Ovary (tissue), 7 donors: ENCODE measurements at regions not wholly inside any gene's neighbourhood (a gene's known extent, or its start where the extent isn't known, plus 50 kb on each side); places are given as distances from the start of the nearest gene placed in this dataset.

ENCODE experiments used
- DNase-seq, 5 donors: peaks; one replicate each; pipeline ENCODE4 v3.0.0-alpha.2; 2019 to 2020
- H3K27ac ChIP-seq, 2 donors: fragments of 200-600 bp; one replicate each; pipeline versions ENCODE4 v1.5.1 to v1.8.0; 2019 to 2022
- H3K27me3 ChIP-seq: fragments of 200-600 bp; one replicate; pipeline ENCODE4 v1.8.0; 2022
- H3K36me3 ChIP-seq: fragments of 200-600 bp; sonication (generic); one replicate; pipeline ENCODE4 v1.5.1; 2019
- H3K4me1 ChIP-seq: one replicate; pipeline ENCODE4 v1.8.1; 2013; ENCODE audit warnings: mild to moderate bottlenecking, moderate library complexity; ENCODE audit not compliant: insufficient read depth
- H3K4me3 ChIP-seq: fragments of 200-600 bp; sonication (generic); one replicate; pipeline ENCODE4 v1.5.1; 2017
- H3K9me3 ChIP-seq, 2 donors: fragments of 200-600 bp in 1 of 2; sonication (generic) in 1 of 2; one replicate each; pipeline versions ENCODE4 v1.5.1 to v1.8.1; 2013 to 2019; ENCODE audit warnings: mild to moderate bottlenecking in 1 of 2, moderate library complexity in 1 of 2
- CTCF ChIP-seq, 3 donors: fragments of 450-650 bp in 2 of 3; fragments of 200-600 bp in 1 of 3; IDR thresholded peaks; one replicate each; pipeline versions ENCODE4 v1.5.1 to v1.8.0; 2016 to 2022; ENCODE audit warnings: antibody characterized with exemption in 3 of 3, mild to moderate bottlenecking in 1 of 3
- EP300 ChIP-seq: sonication (generic); formaldehyde crosslinking; IDR thresholded peaks from one replicate; pipeline ENCODE4 v1.6.1; 2017; ENCODE audit warnings: antibody characterized with exemption
- POLR2A ChIP-seq: fragments of 450-650 bp; IDR thresholded peaks from one replicate; pipeline ENCODE4 v1.6.1; 2017; ENCODE audit warnings: antibody characterized with exemption, mild to moderate bottlenecking, moderate library complexity
- WGBS, 3 donors: extraction: QIAGEN DNeasy Blood & Tissue Kit in 1 of 3; methylation state at CpG; one replicate each; pipeline versions ENCODE4 v1.1.5 to v1.1.7; 2013 to 2017; 5-methylcytosine and 5-hydroxymethylcytosine counted together
- intact Hi-C, 4 donors: fragments of 100-400 bp; cut with DNase I; formaldehyde crosslinking; loops; one replicate each; pipeline versions ENCODE4 v1.11.0 to v1.15.1; 2022 to 2023
- donor health status: DM: no; HTN: no; CAD: no; lungs with moderate emphysema.
- donor health status: DM: no; HTN: no; CAD: no.
- donor health status: Bipolar disorder and iron deficiency.
- donor health status: DM: no; HTN: no; CAD: no.
- donor health status: DM: yes; HTN: yes; CAD: no.

- no peak overlapping the region for H3K4me3 ChIP-seq
- TF ChIP-seq EP300: no peak
- no peak for TF ChIP-seq POLR2A
- no peak for TF ChIP-seq CTCF (IDR thresholded peaks at IDR 0.05)
- no peaks in the 10 kb centered on the region for H3K27me3 ChIP-seq
- no peak for DNase-seq
- WGBS, 3 donors: 66 to 76% (median 70%) methylated on average over 5 of the region's 5 CpGs
- H3K4me1 ChIP-seq: peaks cover 11% of the 10 kb centered on the region
- no peak overlapping the region for H3K27ac ChIP-seq
- no peaks in the 10 kb centered on the region for H3K36me3 ChIP-seq
- no peaks in the 10 kb centered on the region for H3K9me3 ChIP-seq
- intact Hi-C loops: loop anchor here in 1 of 4 donors (10.0 kb wide), 1 partner anchor 193 kb away; no protein-coding TSS in a partner anchor
Observed at GRCh38 chr6:105791583-105792318, 294.4 kb upstream of the PRDM1 start.

- intact Hi-C loops: loop anchor here in 1 of 4 donors (10.0 kb wide), 1 partner anchor 194 kb away; no protein-coding TSS in a partner anchor
- Histone ChIP-seq H3K36me3 (no peaks in the 10 kb centered on the region), H3K4me1 (peaks cover 11% of the 10 kb centered on the region), H3K9me3 (no peaks in the 10 kb centered on the region), H3K4me3 (no peak overlapping the region), H3K27ac (no peak overlapping the region), H3K27me3 (no peaks in the 10 kb centered on the region)
- TF ChIP-seq POLR2A: no peak
- TF ChIP-seq CTCF (IDR thresholded peaks at IDR 0.05): no peak
- no peak for TF ChIP-seq EP300
- WGBS, 3 donors: 53 to 77% (median 56%) methylated on average over 1 of the region's 1 CpG
- DNase-seq: no peak
Observed at GRCh38 chr6:105791179-105791578, 295.0 kb upstream of the PRDM1 start.

- no peak overlapping the region for H3K4me3 ChIP-seq
- no peak overlapping the region for H3K27ac ChIP-seq
- H3K9me3 ChIP-seq: no peaks in the 10 kb centered on the region
- no peaks in the 10 kb centered on the region for H3K36me3 ChIP-seq
- WGBS, 3 donors: 15 to 33% (median 23%) methylated on average over 1 of the region's 1 CpG
- H3K27me3 ChIP-seq: no peaks in the 10 kb centered on the region
- H3K4me1 ChIP-seq: peaks cover 11% of the 10 kb centered on the region
- no peak for TF ChIP-seq EP300
- no peak for TF ChIP-seq CTCF (IDR thresholded peaks at IDR 0.05)
- no peak for DNase-seq
- intact Hi-C loops: loop anchor here in 1 of 4 donors (10.0 kb wide), 1 partner anchor 194 kb away; no protein-coding TSS in a partner anchor
Observed at GRCh38 chr6:105790635-105791034, 295.5 kb upstream of the PRDM1 start.

GRCh38 chr6:105789935-105790334 lies 296.2 kb upstream of the PRDM1 start:
- 5 to 27% (median 12%) methylated on average over 2 of the region's 2 CpGs for WGBS, 3 donors
- Histone ChIP-seq H3K4me3 (no peak overlapping the region), H3K27me3 (no peaks in the 10 kb centered on the region), H3K27ac (no peak overlapping the region), H3K36me3 (no peaks in the 10 kb centered on the region), H3K4me1 (peaks cover 11% of the 10 kb centered on the region), H3K9me3 (no peaks in the 10 kb centered on the region)
- intact Hi-C loops: loop anchor here in 1 of 4 donors (10.0 kb wide), 1 partner anchor 195 kb away; no protein-coding TSS in a partner anchor
- TF ChIP-seq EP300: no peak
- TF ChIP-seq POLR2A: no peak
- no peak for TF ChIP-seq CTCF (IDR thresholded peaks at IDR 0.05)
- no peak for DNase-seq
